ENCODE measurements at regions not wholly inside any gene's neighbourhood (a gene's known extent, or its start where the extent isn't known, plus 50 kb on each side); places are given as distances from the start of the nearest gene placed in this dataset.

- H3K36me3 ChIP-seq (ENCODE audit: control insufficient read depth, insufficient read depth, low read length), result no peaks in the 10 kb centered on the region
- no peaks in the 10 kb centered on the region for H3K4me1 Mint-ChIP-seq
- H3K27ac ChIP-seq (ENCODE audit: low read depth, low read length), result no peak overlapping the region
- no peaks in the 10 kb centered on the region for H3K9me3 ChIP-seq (ENCODE audit: control insufficient read depth, low read length)
- no peak overlapping the region for H3K4me3 ChIP-seq (ENCODE audit: low read length)
- no peaks in the 10 kb centered on the region for H3K4me1 ChIP-seq (ENCODE audit: control insufficient read depth, insufficient read depth, low read length)
- H3K9ac ChIP-seq (ENCODE audit: extremely low read depth, low read length, poor library complexity, severe bottlenecking), result no peak overlapping the region
- H3K36me3 Mint-ChIP-seq (ENCODE audit: low read depth), result no peaks in the 10 kb centered on the region
- no peaks in the 10 kb centered on the region for H3K27me3 ChIP-seq (ENCODE audit: control insufficient read depth, insufficient read depth, low read length, poor library complexity, severe bottlenecking)
- no peak overlapping the region for H3K27ac Mint-ChIP-seq
- no peaks in the 10 kb centered on the region for H3K27me3 Mint-ChIP-seq (ENCODE audit: insufficient read depth)
- H3K9me3 Mint-ChIP-seq, result no peaks in the 10 kb centered on the region
- TF ChIP-seq CTCF (conservative IDR thresholded peaks at IDR 0.05), result no peak
- no peak for DNase-seq
- H3K4me3 Mint-ChIP-seq, result no peak overlapping the region
- WGBS, 2 experiments (ENCODE audit: insufficient coverage in 1 of 2, insufficient read length in 1 of 2), result 88 to 89% methylated on average over 4 to 6 of the region's 6 CpGs
Observed at GRCh38 chr11:101741479-101742175, 157.8 kb upstream of the TRPC6 start.

GRCh38 chr11:101741061-101741460 is 157.3 kb upstream of the TRPC6 start:
- Mint-ChIP-seq H3K4me1 (no peaks in the 10 kb centered on the region), H3K4me3 (no peak overlapping the region), H3K9me3 (no peaks in the 10 kb centered on the region), H3K27ac (no peak overlapping the region), H3K27me3 (ENCODE audit: insufficient read depth) (no peaks in the 10 kb centered on the region), H3K36me3 (ENCODE audit: low read depth) (no peaks in the 10 kb centered on the region)
- H3K4me1 ChIP-seq (ENCODE audit: control insufficient read depth, insufficient read depth, low read length), result no peaks in the 10 kb centered on the region
- H3K9me3 ChIP-seq (ENCODE audit: control insufficient read depth, low read length), result no peaks in the 10 kb centered on the region
- H3K27ac ChIP-seq (ENCODE audit: low read depth, low read length), result no peak overlapping the region
- H3K9ac ChIP-seq (ENCODE audit: extremely low read depth, low read length, poor library complexity, severe bottlenecking), result no peak overlapping the region
- TF ChIP-seq CTCF (conservative IDR thresholded peaks at IDR 0.05), result no peak
- no peaks in the 10 kb centered on the region for H3K36me3 ChIP-seq (ENCODE audit: control insufficient read depth, insufficient read depth, low read length)
- no peaks in the 10 kb centered on the region for H3K27me3 ChIP-seq (ENCODE audit: control insufficient read depth, insufficient read depth, low read length, poor library complexity, severe bottlenecking)
- WGBS, 2 experiments (ENCODE audit: insufficient coverage in 1 of 2, insufficient read length in 1 of 2), result 83% methylated on average over 1 of the region's 1 CpG; no CpG with 5 or more reads in 1 of the 2 experiments
- DNase-seq, result no peak
- H3K4me3 ChIP-seq (ENCODE audit: low read length), result no peak overlapping the region

- H3K9me3 Mint-ChIP-seq, result no peaks in the 10 kb centered on the region
- H3K36me3 Mint-ChIP-seq (ENCODE audit: low read depth), result no peaks in the 10 kb centered on the region
- no peaks in the 10 kb centered on the region for H3K4me1 Mint-ChIP-seq
- H3K27me3 Mint-ChIP-seq (ENCODE audit: insufficient read depth), result no peaks in the 10 kb centered on the region
- Histone ChIP-seq H3K36me3 (ENCODE audit: control insufficient read depth, insufficient read depth, low read length) (no peaks in the 10 kb centered on the region), H3K9me3 (ENCODE audit: control insufficient read depth, low read length) (no peaks in the 10 kb centered on the region), H3K27ac (ENCODE audit: low read depth, low read length) (no peak overlapping the region), H3K9ac (ENCODE audit: extremely low read depth, low read length, poor library complexity, severe bottlenecking) (no peak overlapping the region), H3K4me3 (ENCODE audit: low read length) (no peak overlapping the region), H3K27me3 (ENCODE audit: control insufficient read depth, insufficient read depth, low read length, poor library complexity, severe bottlenecking) (no peaks in the 10 kb centered on the region), H3K4me1 (ENCODE audit: control insufficient read depth, insufficient read depth, low read length) (no peaks in the 10 kb centered on the region)
- H3K27ac Mint-ChIP-seq, result no peak overlapping the region
- DNase-seq, result no peak
- H3K4me3 Mint-ChIP-seq, result no peak overlapping the region
- no peak for TF ChIP-seq CTCF (conservative IDR thresholded peaks at IDR 0.05)
- WGBS, 2 experiments (ENCODE audit: insufficient coverage in 1 of 2, insufficient read length in 1 of 2), result 100% methylated on average over 1 of the region's 1 CpG; no CpG with 5 or more reads in 1 of the 2 experiments
Observed at GRCh38 chr11:101738452-101738851, 154.6 kb upstream of the TRPC6 start.
